Fibroblast of lung (primary cell): ENCODE measurements at regions not wholly inside any gene's neighbourhood (a gene's known extent, or its start where the extent isn't known, plus 50 kb on each side); places are given as distances from the start of the nearest gene placed in this dataset.

Experiments
- EZH2 ChIP-seq: IDR thresholded peaks from 2 replicates; pipeline ENCODE4 v1.5.1; 2012; ENCODE audit warnings: low read length, control low read depth, mild to moderate bottlenecking; ENCODE audit errors: missing control alignments
- TF ChIP-seq, protein P1 (sequence below), 2 donors: IDR thresholded peaks in 1 of 2; conservative IDR thresholded peaks in 1 of 2; 1 replicate in 1 of 2; 2 replicates in 1 of 2; pipeline ENCODE4 v1.5.1; 2011 to 2012; ENCODE audit warnings: low read length in 2 of 2, control low read depth in 1 of 2, inconsistent platforms in 1 of 2, low read depth in 1 of 2, mild to moderate bottlenecking in 1 of 2

DNA sequence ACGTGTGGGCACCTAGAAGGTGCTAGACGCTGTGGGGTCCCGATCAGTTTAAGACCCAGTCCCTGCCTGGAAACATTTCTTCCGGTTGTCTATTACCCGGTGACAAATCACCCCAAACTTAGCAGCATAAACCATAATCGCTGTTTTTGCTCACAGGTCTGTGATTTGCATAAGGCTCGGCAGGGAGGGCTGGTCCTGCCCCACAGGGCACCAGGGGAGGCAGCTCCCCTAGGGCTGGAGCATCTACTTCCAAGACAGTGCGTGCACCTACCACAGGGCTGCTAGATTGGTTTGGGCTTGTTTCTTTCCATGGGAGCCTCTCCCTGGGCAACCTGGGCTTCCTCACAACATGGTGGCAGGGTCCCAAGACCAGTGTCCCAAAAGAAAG, 214.5 kb upstream of the CIBAR2 start:
- TF ChIP-seq, protein P1, sequence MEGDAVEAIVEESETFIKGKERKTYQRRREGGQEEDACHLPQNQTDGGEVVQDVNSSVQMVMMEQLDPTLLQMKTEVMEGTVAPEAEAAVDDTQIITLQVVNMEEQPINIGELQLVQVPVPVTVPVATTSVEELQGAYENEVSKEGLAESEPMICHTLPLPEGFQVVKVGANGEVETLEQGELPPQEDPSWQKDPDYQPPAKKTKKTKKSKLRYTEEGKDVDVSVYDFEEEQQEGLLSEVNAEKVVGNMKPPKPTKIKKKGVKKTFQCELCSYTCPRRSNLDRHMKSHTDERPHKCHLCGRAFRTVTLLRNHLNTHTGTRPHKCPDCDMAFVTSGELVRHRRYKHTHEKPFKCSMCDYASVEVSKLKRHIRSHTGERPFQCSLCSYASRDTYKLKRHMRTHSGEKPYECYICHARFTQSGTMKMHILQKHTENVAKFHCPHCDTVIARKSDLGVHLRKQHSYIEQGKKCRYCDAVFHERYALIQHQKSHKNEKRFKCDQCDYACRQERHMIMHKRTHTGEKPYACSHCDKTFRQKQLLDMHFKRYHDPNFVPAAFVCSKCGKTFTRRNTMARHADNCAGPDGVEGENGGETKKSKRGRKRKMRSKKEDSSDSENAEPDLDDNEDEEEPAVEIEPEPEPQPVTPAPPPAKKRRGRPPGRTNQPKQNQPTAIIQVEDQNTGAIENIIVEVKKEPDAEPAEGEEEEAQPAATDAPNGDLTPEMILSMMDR (conservative IDR thresholded peaks at IDR 0.05 in 1 of 2, IDR thresholded peaks at IDR 0.05 in 1 of 2; ENCODE audit: low read depth in 1 of 2, low read length in 2 of 2) = no peak
- no peak for TF ChIP-seq EZH2
